Ramos (cell line): ENCODE measurements at regions not wholly inside any gene's neighbourhood (a gene's known extent, or its start where the extent isn't known, plus 50 kb on each side); places are given as distances from the start of the nearest gene placed in this dataset.

Source experiments
- in situ Hi-C: fragments of 300-500 bp; cut with MboI; formaldehyde crosslinking; loops from one replicate; pipeline ENCODE4 v1.14.3; 2022; ENCODE audit warnings: low sequenced_read_pairs; ENCODE audit not compliant: unreplicated experiment

DNA sequence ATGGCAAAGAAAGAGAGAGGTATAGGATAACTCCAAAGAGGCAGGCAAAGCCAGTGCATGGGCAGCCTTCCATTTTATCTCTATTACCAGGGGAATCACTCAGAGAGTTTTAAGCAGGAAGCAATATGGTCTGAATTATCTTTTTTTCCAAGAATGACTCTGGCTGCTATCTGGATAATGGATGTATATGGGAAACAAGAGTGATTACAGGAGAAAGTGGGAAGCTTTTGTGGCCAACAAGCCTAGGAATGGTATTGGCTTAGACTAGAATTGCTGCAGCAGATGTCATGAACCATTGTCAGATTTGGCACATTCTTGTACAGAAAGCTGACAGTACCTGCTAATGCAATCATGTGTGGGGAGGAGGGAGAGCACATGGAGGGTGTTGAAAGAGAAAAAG is 73.0 kb upstream of the BTBD3 start:
- in situ Hi-C loops: no loop called here

DNA sequence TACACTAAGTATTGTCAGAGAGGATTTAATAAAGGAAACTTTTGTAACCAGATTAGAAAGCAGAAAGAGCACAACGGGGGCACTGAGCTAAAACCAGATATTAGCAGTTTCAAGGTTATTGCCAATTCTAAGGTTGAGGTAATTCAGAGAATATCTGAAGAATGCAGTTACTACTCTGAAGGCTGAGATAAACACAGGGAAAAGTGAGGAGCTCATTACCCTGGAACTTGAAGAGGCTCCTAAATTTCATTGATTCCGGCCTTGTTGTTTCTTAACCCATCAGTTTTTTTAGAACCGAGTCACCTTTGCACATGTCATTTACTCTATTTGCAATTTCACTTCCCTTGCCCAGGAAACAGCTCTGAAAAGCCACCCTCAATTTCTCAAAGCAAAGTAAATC is 72.4 kb upstream of the BTBD3 start:
- in situ Hi-C loops: no loop called here

DNA sequence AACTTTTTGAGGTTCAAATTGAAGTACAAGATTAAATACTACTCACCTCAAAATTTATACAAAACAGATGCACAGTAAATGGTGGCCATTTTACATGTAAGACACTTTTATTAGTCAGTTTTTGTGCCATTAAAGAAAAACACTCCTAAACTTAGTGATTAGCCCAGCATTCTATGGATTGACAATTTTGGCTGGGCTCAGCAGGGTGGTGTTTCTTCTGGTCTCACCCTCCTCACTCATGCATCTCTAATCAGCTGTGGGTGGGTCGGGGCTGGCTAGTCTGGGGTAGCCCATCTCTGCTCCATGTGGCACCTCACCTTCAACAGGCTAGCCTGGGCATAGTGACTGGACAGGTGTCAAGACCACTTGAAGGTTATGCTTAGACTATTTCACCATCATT is 71.6 kb upstream of the BTBD3 start:
- in situ Hi-C loops: no loop called here

DNA sequence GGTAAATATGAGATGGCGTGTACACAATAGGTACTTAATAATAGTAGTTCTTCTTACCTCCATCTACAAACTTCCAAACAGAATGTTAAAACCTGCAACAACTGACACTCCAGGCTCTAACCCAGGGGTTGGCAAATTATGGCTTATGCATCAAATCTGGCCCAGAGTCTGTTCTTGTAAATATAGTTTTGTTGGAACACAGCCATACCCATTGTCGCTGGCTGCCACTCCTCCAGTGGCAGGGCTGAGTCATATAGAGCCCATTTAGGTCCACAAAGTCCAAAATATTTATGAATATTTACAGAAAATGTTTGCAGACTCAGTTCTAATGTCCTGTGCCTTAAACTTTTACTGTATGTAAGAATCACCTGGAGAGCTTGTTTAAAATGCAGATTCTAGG is 69.9 kb upstream of the BTBD3 start:
- in situ Hi-C loops: no loop called here

DNA sequence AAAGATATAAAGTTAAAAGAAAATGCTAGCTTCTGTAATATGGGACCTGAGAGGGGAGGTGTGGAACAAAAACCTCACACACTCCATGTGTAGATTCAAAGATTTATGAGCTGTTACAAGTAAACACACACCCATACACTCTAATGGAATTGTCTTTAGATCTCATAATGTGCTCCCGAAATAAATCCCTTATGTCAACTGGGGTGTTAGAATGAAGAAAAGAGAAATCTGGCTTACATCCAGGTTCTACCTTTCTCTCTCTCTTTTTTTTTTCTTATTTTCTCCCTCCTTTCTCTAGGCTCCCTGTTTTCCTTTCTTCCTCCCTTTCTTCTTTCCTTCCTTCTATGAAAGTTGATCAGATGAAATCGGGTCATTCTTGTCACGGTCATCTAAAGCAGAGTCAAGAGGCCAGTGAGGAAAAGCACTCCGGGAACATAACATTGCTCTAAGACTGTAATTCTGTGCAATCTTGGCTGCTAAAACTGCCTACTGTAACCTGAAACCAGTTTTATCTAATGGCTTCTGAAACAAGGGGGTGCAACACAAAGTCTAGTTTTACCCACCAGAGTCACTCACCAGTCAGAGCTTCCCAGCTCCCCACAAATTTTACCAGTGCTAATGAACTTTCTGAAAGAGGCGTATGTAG is 68.3 kb upstream of the BTBD3 start:
- in situ Hi-C loops: no loop called here

DNA sequence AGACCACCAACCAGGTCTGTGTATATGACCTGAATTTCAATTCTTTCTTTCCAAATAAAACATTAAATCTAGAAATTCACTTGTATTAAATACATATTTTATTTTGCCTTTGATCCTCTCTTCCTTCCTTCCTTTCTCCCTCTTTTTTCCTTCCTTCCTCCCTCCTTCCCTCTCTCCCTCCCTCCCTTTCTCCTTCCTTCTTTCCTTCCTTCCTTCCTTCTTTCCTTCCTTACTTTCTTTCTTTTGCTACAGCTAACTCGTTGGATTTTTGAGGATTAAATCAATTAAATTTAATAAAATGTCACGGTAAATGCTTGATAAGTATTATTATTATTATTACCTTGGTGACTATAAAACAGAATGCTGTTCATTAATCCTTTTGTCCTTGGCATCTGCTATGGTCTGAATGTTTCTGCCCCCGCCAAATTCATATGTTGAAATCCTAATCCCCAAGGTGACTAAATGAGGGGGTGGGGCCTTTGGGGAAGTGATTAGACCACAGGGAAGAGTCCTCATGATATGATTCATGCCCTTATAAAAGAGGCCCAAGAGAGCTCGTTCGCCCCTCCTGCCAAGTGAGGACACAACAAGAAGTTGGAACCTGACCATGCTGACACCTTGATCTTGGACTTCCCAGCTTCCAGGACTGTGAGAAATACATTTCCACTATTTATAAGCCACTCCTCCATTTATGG is 67.6 kb upstream of the BTBD3 start:
- in situ Hi-C loops: no loop called here

DNA sequence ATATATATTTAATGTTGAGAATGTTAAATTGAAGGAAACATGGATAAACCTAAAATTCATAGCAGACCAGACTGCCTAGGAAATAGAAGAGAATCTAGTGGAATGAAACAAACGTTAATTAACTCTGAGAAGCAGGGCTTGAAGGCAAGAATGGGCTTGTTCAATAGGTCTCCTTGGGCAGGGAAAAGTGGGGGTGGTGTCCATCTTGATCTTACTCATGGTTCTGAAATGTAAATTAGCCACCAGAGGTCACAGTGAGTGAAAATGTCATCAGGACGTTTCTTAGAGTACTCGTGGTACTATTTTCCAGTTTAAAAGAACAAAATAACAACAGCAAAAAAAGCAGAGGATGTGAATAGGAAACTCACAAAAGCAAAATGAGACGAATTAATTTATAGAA is 66.8 kb upstream of the BTBD3 start:
- in situ Hi-C loops: no loop called here

DNA sequence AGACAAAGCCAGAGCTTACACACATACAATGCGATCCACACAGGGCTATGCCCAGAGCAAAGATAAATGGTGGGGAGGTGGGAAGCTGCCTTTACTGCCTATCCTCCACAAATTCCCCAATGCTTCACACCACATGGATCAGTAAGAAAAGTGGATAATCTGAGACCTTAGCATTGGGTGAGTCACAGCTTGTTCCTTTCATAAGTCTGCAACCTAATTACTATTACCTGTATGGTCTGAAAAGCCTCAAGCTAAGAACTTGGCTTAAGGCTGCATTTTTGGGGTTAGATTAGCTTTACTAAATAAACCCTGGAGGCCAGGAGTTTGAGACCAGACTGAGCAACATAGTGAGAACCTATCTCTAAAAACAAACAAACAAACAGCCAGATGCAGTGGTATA is 66.0 kb upstream of the BTBD3 start:
- in situ Hi-C loops: no loop called here

DNA sequence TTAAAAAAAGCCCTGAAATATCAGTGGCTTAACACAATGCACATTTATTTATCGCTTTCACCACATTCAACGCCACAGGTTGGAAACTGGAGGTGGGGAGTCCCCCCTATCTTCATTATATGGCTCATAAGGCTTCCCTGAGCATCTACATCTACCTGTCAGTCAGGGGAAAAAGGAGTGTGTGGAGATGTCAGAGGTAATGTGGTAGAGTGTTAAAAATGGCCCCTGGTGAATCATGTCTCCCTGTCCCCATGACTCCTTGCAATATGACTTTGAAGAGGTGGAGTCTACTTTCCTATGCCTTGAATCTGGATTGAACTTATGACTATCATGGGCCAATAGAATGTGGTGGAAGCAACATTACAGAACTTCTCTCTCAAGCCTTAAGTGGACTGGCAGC is 65.5 kb upstream of the BTBD3 start:
- in situ Hi-C loops: no loop called here

DNA sequence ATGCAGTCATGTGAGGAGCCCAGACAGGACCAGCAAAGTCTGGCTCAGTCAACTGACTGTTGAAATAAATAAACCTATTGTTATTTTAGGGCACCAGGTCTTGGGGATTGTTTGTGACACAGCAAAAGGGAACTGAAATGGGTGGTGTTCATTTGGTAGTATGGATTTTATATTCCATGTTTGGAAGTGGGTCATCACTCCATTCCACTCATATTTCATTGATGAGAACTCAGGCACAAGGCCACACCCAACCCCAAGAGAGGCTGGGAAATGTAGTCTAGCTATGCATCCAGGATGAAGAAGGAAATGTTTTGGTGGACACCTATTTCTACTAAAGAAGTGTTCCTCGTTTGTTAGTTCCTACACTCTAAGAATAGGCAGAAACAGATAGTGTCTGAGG is 64.9 kb upstream of the BTBD3 start:
- in situ Hi-C loops: no loop called here

DNA sequence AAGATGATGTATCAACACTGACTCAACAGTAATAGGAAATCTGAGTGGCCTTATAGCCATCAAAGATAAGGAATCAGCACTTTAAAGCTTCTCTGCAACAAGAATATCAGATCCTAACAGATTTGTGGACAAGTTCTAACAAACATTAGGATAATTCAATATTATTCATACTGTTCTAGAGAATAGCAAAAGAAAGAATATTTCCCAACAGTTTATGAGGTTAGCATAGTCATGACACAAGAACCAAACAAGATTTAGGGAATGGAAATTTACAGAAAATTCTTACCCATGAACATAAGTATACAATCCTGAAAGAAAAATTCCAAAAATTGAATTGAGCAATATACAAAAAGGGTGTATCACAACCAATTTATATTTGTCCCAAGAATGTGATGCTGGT is 64.3 kb upstream of the BTBD3 start:
- in situ Hi-C loops: no loop called here

DNA sequence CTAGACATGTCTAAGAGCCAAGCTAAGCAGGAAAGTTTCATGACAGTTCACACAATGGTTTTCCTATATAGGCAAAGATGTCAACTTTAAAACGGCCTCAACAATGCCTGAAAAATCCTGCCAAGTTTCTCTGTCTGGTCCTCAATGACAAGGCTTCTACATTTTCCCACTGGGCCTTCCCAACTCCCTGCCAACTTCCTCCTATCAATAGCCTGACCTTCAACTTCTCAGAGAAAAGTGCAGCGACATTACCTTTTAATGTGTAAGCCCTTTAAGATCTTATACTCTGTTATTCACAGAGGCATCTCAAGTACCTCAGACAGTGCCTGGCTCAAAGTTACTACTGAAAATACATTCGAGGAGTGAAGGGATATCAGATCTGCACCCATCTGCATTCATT is 56.2 kb upstream of the BTBD3 start:
- in situ Hi-C loops: no loop called here

DNA sequence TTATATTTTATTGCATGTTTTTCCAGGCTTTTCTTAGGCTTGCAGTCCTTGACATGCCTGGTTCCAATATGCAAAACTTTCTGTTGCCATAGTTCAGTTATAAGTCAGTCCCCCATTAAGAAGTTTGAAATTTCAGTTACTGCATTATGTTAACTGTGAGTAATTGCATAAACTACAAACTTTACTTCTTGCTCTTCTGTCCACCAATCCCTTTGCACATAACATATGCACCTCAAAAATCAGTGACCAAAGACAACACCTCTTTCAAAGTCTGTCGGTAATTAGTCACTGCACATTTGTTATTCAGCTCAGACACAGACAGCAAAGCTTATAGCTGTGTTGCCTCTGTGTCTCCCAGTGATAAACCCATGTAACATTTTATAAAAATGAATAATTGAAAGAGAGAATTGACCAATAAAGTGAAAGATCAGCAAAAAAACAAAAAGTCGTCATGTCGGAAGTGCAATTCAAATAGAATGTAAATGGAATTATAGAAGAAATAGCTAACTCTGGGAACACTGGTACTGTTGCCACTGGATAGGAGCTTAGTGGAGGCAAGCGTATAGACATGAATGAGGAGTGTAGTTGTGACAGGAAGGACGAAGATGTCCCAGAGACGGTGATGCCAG is 50.3 kb upstream of the BTBD3 start:
- in situ Hi-C loops: no loop called here
